Keratinocyte (primary cell): ENCODE measurements at regions not wholly inside any gene's neighbourhood (a gene's known extent, or its start where the extent isn't known, plus 50 kb on each side); places are given as distances from the start of the nearest gene placed in this dataset.
A peak's percentile ranks its signal among the peaks of the same experiment; 100 is the strongest.
"Not testable (repeated sequence)": the region's sequence is repeated elsewhere in the genome, so short reads cannot be mapped to it uniquely, and the experiment has no call there.

Source experiments
- DNase-seq: peaks from one replicate; pipeline ENCODE4 v3.0.0-alpha.2; 2011; ENCODE audit warnings: low read depth, missing footprints, low spot score
- FAIRE-seq: peaks from 2 replicates; lab custom pipeline; 2011; peaks lifted over from hg19 to GRCh38; lab: Jason Lieb, UNC
- H2AFZ ChIP-seq: 2 replicates; pipeline ENCODE4 v1.6.0; 2012; ENCODE audit warnings: low read length, control low read depth, inconsistent platforms; ENCODE audit not compliant: control insufficient read depth
- H3K27ac ChIP-seq: 2 replicates; pipeline ENCODE4 v1.5.1; 2011; ENCODE audit warnings: low read length; ENCODE audit not compliant: control insufficient read depth, insufficient read depth
- H3K27me3 ChIP-seq: 3 replicates; pipeline ENCODE4 v1.6.0; 2011; ENCODE audit warnings: low read length; ENCODE audit not compliant: control insufficient read depth, insufficient read depth; ENCODE audit errors: extremely low read depth
- H3K36me3 ChIP-seq, 2 experiments: 2 replicates in 1 of 2; 3 replicates in 1 of 2; pipeline ENCODE4 v1.5.1; 2011; ENCODE audit warnings: low read length in 2 of 2, mild to moderate bottlenecking in 1 of 2; ENCODE audit not compliant: control insufficient read depth in 2 of 2, insufficient read depth in 2 of 2; ENCODE audit errors: extremely low read depth in 1 of 2
- H3K4me1 ChIP-seq: 3 replicates; pipeline ENCODE4 v1.5.1; 2011; ENCODE audit warnings: low read length; ENCODE audit not compliant: control insufficient read depth, insufficient read depth; ENCODE audit errors: extremely low read depth
- H3K4me2 ChIP-seq: 3 replicates; pipeline ENCODE4 v1.6.0; 2011; ENCODE audit warnings: low read depth, low read length; ENCODE audit not compliant: control insufficient read depth, insufficient read depth; ENCODE audit errors: extremely low read depth
- H3K4me3 ChIP-seq, 3 experiments: fragments of 200-600 bp in 1 of 3; sonication (generic) in 1 of 3; 2 replicates in 2 of 3; 3 replicates in 1 of 3; pipeline ENCODE4 v1.5.1; 2011 to 2016; ENCODE audit warnings: low read length in 3 of 3, mild to moderate bottlenecking in 3 of 3, control low read depth in 2 of 3, inconsistent platforms in 1 of 3, low read depth in 1 of 3, mixed read lengths in 1 of 3, mixed run types in 1 of 3, moderate library complexity in 1 of 3; ENCODE audit not compliant: control insufficient read depth in 2 of 3, insufficient read depth in 2 of 3; ENCODE audit errors: extremely low read depth in 1 of 3
- H3K79me2 ChIP-seq: 2 replicates; pipeline ENCODE4 v1.6.0; 2012; ENCODE audit warnings: low read length; ENCODE audit not compliant: control insufficient read depth, insufficient read depth
- H3K9ac ChIP-seq: 3 replicates; pipeline ENCODE4 v1.6.0; 2011; ENCODE audit warnings: low read length; ENCODE audit not compliant: control insufficient read depth, insufficient read depth; ENCODE audit errors: extremely low read depth
- H3K9me1 ChIP-seq: 3 replicates; pipeline ENCODE4 v1.6.0; 2011; ENCODE audit warnings: low read length; ENCODE audit not compliant: control insufficient read depth, insufficient read depth; ENCODE audit errors: extremely low read depth
- H3K9me3 ChIP-seq: 2 replicates; pipeline ENCODE4 v1.5.1; 2012; ENCODE audit warnings: low read depth, low read length; ENCODE audit not compliant: control insufficient read depth
- H4K20me1 ChIP-seq: 3 replicates; pipeline ENCODE4 v1.6.0; 2011; ENCODE audit warnings: low read length; ENCODE audit not compliant: control insufficient read depth, insufficient read depth; ENCODE audit errors: extremely low read depth
- dilution Hi-C: fragments of 300-500 bp; cut with MboI; formaldehyde crosslinking; loops from one replicate; pipeline ENCODE4 v1.7.0; 2020; ENCODE audit warnings: low sequenced_read_pairs; ENCODE audit not compliant: extremely low pct_ligation_motif_present

DNA sequence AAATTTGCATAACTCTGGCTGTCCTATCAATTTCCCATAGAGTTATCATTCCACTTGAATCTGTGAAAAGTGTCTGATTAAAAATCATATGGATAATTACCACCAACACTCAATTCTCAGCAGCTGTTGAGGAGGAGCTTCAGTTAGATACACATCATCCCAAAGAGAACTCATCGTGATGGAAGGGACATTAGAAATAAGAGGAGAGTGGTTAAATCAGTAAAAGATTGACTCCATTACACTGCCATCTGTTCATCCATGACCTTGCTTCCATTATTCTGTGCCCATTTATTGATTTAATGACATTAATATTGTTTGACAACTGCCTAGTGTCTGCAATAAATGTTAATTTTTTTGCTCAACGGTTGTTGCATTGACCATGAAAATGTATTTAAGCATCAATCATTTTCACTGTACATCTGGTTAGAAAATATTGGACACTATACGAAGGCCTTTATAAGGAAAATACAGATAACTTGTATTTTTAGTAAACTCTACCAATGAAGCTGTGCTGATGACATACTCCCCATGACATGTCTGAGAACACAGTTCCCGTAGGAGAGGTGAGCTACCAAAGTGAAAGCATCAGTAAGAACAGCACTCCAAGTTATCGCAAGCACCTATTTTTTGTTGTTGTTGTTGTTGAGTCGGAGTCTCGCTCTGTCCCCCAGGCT is 152.7 kb downstream of the SPATA31A6 start:
- DNase-seq, H3K9ac ChIP-seq, H3K9me1 ChIP-seq, H4K20me1 ChIP-seq, H2AFZ ChIP-seq, FAIRE-seq, H3K36me3 ChIP-seq, H3K4me3 ChIP-seq, H3K79me2 ChIP-seq, H3K27ac ChIP-seq, H3K9me3 ChIP-seq, dilution Hi-C loops, H3K4me2 ChIP-seq, H3K4me1 ChIP-seq, H3K27me3 ChIP-seq: not testable (repeated sequence)

DNA sequence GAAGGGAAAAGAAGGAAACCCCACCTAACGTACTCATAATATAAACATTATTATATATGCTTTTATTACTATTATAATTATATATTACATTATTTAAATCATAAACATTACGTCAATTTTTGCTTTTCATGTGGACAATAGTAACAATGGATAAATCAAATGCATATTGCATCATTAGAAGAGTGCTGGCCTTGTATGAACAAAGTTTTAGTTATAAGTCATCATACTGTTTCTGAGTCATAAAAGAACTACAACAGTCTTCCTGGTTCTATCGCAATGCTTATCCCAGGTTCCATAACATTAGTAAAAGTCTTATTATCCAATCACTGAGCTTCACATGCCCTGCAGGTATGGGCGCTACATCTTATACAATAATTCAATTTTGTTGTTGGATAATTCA is 154.8 kb downstream of the SPATA31A6 start:
- H3K4me2 ChIP-seq, H3K27ac ChIP-seq, H4K20me1 ChIP-seq, H3K9ac ChIP-seq, H3K9me3 ChIP-seq, H3K9me1 ChIP-seq, H3K79me2 ChIP-seq, H3K4me1 ChIP-seq, H3K36me3 ChIP-seq, FAIRE-seq, H3K4me3 ChIP-seq, dilution Hi-C loops, H2AFZ ChIP-seq, H3K27me3 ChIP-seq: not testable (repeated sequence)
- peak; percentile 45 for DNase-seq

DNA sequence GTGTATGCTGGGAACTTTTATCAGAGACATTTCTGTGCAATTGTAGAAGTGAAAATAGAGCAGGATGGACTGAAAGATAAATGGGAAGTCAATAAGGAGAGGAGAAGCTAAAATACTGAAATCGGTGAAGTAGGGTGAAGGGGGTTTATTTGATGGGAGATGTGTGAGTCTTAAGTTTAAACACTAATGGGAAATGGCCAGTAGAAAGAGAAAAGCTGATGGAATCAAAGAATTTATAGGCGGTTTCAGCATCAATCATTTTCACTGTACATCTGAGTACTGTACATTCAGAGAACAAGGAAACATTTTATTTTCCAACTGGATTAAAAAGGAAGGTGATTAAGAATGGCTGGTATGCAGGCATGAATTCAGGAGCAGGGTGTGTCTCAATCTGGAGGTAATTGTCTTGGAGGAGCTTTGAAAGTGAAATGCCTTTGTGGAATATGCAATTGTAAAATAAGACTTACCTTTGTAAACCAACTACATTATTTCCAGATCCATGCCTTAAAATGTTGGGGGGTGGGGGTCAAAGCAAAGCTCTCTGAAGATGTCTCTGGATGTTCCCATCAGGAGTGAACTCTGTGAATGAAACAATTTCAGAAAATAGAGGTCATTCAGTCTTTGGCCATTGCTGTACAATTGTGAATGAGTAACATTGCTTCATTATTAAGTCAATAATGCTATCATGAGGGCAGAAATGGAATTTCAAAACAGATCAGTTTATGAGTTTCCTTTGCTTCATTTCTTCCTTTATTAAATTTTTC is 156.4 kb downstream of the SPATA31A6 start:
- peak overlapping the region; percentile 41 for H3K4me2 ChIP-seq
- DNase-seq, H4K20me1 ChIP-seq, H3K4me3 ChIP-seq, H3K4me1 ChIP-seq, H3K9me1 ChIP-seq, dilution Hi-C loops, FAIRE-seq, H3K9me3 ChIP-seq, H3K9ac ChIP-seq, H3K27me3 ChIP-seq, H3K79me2 ChIP-seq, H3K36me3 ChIP-seq: not testable (repeated sequence)
- peak overlapping the region; percentile 44 for H2AFZ ChIP-seq
- H3K27ac ChIP-seq, result peak overlapping the region; percentile 47

DNA sequence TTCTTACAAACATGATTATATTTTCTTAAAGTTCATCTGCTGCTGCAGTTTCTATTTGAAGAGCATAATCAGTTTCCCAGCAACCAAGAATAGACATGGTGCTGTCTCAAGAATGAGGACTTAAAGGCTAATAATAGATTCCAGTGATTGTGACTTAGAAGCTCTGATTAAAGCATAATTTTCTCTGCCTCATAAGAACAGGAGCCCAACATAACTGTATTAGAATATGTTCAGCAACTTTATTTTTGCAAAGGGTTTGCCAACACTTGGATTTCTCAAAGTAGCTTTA is 156.9 kb downstream of the SPATA31A6 start:
- H3K79me2 ChIP-seq, H3K9ac ChIP-seq, H3K9me1 ChIP-seq, H3K4me2 ChIP-seq, H3K9me3 ChIP-seq, H3K27me3 ChIP-seq, FAIRE-seq, dilution Hi-C loops, H3K4me3 ChIP-seq, H2AFZ ChIP-seq, H3K4me1 ChIP-seq, H4K20me1 ChIP-seq, DNase-seq, H3K36me3 ChIP-seq: not testable (repeated sequence)
- peak overlapping the region; percentile 47 for H3K27ac ChIP-seq

DNA sequence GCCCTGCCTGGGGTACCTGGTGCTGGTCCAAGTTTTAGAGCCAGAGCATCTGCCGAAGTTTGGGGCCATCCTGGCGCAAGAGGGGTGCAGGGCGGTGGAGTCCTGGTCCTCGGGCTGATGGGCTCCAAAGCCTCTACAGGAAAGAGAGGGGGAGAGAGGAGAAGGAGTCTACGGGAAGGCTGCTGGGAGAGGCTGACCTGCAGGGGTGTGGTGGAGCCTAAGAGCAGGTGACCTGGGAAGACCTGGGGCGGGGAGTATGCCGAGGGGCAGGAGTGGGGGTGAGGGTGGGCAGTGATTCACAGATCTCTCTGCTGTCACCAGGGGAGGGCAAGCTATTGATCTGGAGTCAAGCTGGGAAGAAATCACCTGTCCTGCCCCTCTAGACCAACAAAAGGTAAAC is 158.4 kb downstream of the SPATA31A6 start:
- H3K27me3 ChIP-seq, H3K79me2 ChIP-seq, FAIRE-seq, H3K9ac ChIP-seq, H3K9me1 ChIP-seq, H3K4me3 ChIP-seq, H2AFZ ChIP-seq, DNase-seq, H3K36me3 ChIP-seq, H3K4me1 ChIP-seq, H3K27ac ChIP-seq, H4K20me1 ChIP-seq, H3K9me3 ChIP-seq, dilution Hi-C loops, H3K4me2 ChIP-seq: not testable (repeated sequence)
